Loucy (cell line): ENCODE measurements at regions not wholly inside any gene's neighbourhood (a gene's known extent, or its start where the extent isn't known, plus 50 kb on each side); places are given as distances from the start of the nearest gene placed in this dataset.

Experiments
- H2AFZ ChIP-seq: fragments of 200-600 bp; sonication (generic); 2 replicates; pipeline ENCODE4 v1.6.0; 2016; ENCODE audit warnings: antibody characterized with exemption, mild to moderate bottlenecking, low read length, moderate library complexity
- H3F3A ChIP-seq: fragments of 200-600 bp; 2 replicates; pipeline ENCODE4 v1.6.0; 2016; ENCODE audit warnings: antibody characterized with exemption, low read depth, mild to moderate bottlenecking
- H3K27me3 ChIP-seq: fragments of 200-600 bp; sonication (generic); 2 replicates; pipeline ENCODE4 v1.6.1; 2014; ENCODE audit warnings: low read length, mild to moderate bottlenecking; ENCODE audit not compliant: insufficient read depth, poor library complexity, severe bottlenecking
- H3K36me3 ChIP-seq: fragments of 200-600 bp; sonication (generic); 2 replicates; pipeline ENCODE4 v1.6.1; 2016; ENCODE audit warnings: low read length; ENCODE audit not compliant: insufficient read depth
- H3K4me1 ChIP-seq: fragments of 200-600 bp; sonication (generic); 2 replicates; pipeline ENCODE4 v1.5.1; 2014; ENCODE audit warnings: low read length, mild to moderate bottlenecking; ENCODE audit not compliant: insufficient read depth, poor library complexity, severe bottlenecking
- H3K4me2 ChIP-seq: fragments of 200-600 bp; sonication (generic); 2 replicates; pipeline ENCODE4 v1.6.0; 2014; ENCODE audit warnings: antibody characterized with exemption, low read length, low read depth, mild to moderate bottlenecking; ENCODE audit not compliant: poor library complexity, severe bottlenecking
- H3K4me3 ChIP-seq: fragments of 200-600 bp; sonication (generic); 2 replicates; pipeline ENCODE4 v1.5.1; 2014; ENCODE audit warnings: low read length, mild to moderate bottlenecking, mixed read lengths; ENCODE audit not compliant: poor library complexity, severe bottlenecking
- H3K79me2 ChIP-seq: fragments of 200-600 bp; sonication (generic); 2 replicates; pipeline ENCODE4 v1.6.1; 2014; ENCODE audit warnings: low read length; ENCODE audit not compliant: insufficient read depth
- H3K9ac ChIP-seq: fragments of 200-600 bp; sonication (generic); 2 replicates; pipeline ENCODE4 v1.6.0; 2014; ENCODE audit warnings: mild to moderate bottlenecking, low read depth, low read length, moderate library complexity; ENCODE audit not compliant: poor library complexity, severe bottlenecking
- H3K9me2 ChIP-seq: fragments of 200-600 bp; sonication (generic); replicated peaks from 2 replicates; pipeline ENCODE4 v1.6.1; 2016; ENCODE audit warnings: low read depth, low read length, mixed read lengths
- H3K9me3 ChIP-seq: fragments of 200-600 bp; sonication (generic); 2 replicates; pipeline ENCODE4 v1.6.1; 2014; ENCODE audit warnings: mild to moderate bottlenecking, antibody characterized with exemption, low read length, low read depth; ENCODE audit not compliant: insufficient read depth
- H4K20me1 ChIP-seq: fragments of 200-600 bp; sonication (generic); 2 replicates; pipeline ENCODE4 v1.6.0; 2014; ENCODE audit warnings: antibody characterized with exemption, low read length, mild to moderate bottlenecking; ENCODE audit not compliant: insufficient read depth, poor library complexity, severe bottlenecking
- EZH2phosphoT487 ChIP-seq: fragments of 200-600 bp; IDR thresholded peaks from 2 replicates; pipeline ENCODE4 v1.6.1; 2018; ENCODE audit warnings: antibody characterized with exemption, mild to moderate bottlenecking, moderate library complexity, borderline replicate concordance
- TF ChIP-seq, protein P1 (sequence below): fragments of 200-600 bp; sonication (generic); conservative IDR thresholded peaks from 2 replicates; pipeline ENCODE4 v1.5.1; 2014; ENCODE audit warnings: mild to moderate bottlenecking, antibody characterized with exemption, low read length

DNA sequence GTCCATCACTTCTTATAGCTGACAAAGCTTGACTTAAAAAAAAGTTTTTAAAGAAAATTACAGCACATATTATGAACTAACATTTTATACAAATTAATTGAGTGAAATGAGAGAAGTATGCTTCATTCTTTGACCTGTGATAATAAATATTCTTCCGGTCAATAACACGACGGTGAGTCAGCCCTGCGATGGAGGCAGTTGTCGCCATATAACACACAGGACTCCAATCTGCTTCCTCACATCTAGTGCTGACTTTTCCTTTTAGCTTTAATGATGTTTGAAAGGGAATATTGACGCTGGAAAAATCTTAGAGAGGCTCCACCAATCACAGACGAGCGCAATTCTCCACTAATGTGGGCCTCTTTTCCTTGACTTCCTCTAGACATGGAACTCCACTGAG, 166.9 kb upstream of the C1orf21 start:
- Histone ChIP-seq H3K27me3 (no peaks in the 10 kb centered on the region), H3F3A (no peaks in the 10 kb centered on the region), H2AFZ (no peak overlapping the region), H3K9ac (no peak overlapping the region), H3K79me2 (no peaks in the 10 kb centered on the region), H3K4me2 (no peak overlapping the region), H3K9me3 (no peaks in the 10 kb centered on the region), H3K9me2 (no peaks in the 10 kb centered on the region), H3K4me1 (no peaks in the 10 kb centered on the region), H3K36me3 (no peaks in the 10 kb centered on the region), H4K20me1 (no peaks in the 10 kb centered on the region), H3K4me3 (no peak overlapping the region)
- no peak for TF ChIP-seq EZH2phosphoT487
- TF ChIP-seq, protein P1, sequence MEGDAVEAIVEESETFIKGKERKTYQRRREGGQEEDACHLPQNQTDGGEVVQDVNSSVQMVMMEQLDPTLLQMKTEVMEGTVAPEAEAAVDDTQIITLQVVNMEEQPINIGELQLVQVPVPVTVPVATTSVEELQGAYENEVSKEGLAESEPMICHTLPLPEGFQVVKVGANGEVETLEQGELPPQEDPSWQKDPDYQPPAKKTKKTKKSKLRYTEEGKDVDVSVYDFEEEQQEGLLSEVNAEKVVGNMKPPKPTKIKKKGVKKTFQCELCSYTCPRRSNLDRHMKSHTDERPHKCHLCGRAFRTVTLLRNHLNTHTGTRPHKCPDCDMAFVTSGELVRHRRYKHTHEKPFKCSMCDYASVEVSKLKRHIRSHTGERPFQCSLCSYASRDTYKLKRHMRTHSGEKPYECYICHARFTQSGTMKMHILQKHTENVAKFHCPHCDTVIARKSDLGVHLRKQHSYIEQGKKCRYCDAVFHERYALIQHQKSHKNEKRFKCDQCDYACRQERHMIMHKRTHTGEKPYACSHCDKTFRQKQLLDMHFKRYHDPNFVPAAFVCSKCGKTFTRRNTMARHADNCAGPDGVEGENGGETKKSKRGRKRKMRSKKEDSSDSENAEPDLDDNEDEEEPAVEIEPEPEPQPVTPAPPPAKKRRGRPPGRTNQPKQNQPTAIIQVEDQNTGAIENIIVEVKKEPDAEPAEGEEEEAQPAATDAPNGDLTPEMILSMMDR, result no peak

DNA sequence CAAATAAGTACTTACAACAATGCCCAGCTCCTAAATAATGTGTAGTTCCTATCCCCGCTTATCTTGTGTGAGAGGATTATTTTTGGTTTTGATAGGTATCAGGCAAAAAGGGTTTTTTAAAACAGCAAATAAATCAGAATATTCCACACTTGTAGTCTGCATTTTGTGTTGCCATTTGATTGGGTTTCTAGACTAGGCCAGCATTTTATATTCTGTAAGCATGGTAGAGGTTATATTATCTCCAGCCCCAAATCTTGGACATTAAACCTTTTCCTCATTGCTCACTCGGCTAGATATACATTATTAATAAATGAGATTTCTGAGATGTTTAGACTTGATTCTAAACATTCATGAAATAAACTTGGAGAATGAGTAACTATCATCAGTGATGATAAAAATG, 165.7 kb upstream of the C1orf21 start:
- no peak overlapping the region for H3K4me3 ChIP-seq
- H3K4me2 ChIP-seq, result no peak overlapping the region
- no peaks in the 10 kb centered on the region for H3F3A ChIP-seq
- no peak for TF ChIP-seq EZH2phosphoT487
- TF ChIP-seq, protein P1, result no peak
- no peaks in the 10 kb centered on the region for H3K4me1 ChIP-seq
- no peaks in the 10 kb centered on the region for H3K27me3 ChIP-seq
- no peaks in the 10 kb centered on the region for H3K36me3 ChIP-seq
- no peaks in the 10 kb centered on the region for H3K9me2 ChIP-seq
- no peaks in the 10 kb centered on the region for H4K20me1 ChIP-seq
- no peaks in the 10 kb centered on the region for H3K9me3 ChIP-seq
- H3K79me2 ChIP-seq, result no peaks in the 10 kb centered on the region
- H3K9ac ChIP-seq, result no peak overlapping the region
- no peak overlapping the region for H2AFZ ChIP-seq

DNA sequence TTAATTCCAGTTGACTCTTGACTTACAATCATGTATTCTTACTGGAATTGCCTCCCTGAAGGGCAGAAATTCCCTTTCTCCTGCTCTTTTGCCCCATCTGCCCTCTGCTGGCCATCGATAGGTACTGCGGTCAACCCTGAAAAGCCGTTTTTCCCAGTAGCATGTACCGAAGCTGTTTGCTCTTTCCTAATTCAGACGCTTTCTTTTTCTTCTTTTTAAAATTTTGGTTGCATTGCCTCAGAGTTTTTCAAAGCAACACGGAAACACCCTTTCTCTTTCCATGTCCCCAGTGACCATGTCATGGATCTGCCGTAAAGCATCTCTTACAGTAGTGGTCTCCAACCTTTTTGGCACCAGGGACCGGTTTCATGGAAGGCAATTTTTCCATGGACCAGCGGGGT, 164.2 kb upstream of the C1orf21 start:
- Histone ChIP-seq H4K20me1 (no peaks in the 10 kb centered on the region), H3K9ac (no peak overlapping the region), H3K79me2 (no peaks in the 10 kb centered on the region), H3F3A (no peaks in the 10 kb centered on the region), H3K9me3 (no peaks in the 10 kb centered on the region), H3K4me3 (no peak overlapping the region), H3K27me3 (no peaks in the 10 kb centered on the region), H3K4me1 (no peaks in the 10 kb centered on the region), H3K4me2 (no peak overlapping the region), H3K36me3 (no peaks in the 10 kb centered on the region), H3K9me2 (no peaks in the 10 kb centered on the region), H2AFZ (no peak overlapping the region)
- TF ChIP-seq, protein P1, result peak; percentile 98
- TF ChIP-seq EZH2phosphoT487, result no peak
